Endothelial cell of umbilical vein (primary cell): ENCODE measurements at regions not wholly inside any gene's neighbourhood (a gene's known extent, or its start where the extent isn't known, plus 50 kb on each side); places are given as distances from the start of the nearest gene placed in this dataset.

ENCODE experiments used
- MAX ChIP-seq: IDR thresholded peaks from 2 replicates; pipeline ENCODE4 v1.6.1; 2011; ENCODE audit not compliant: insufficient read depth, insufficient read length
- MYC ChIP-seq: IDR thresholded peaks from one replicate; pipeline ENCODE4 v1.6.1; 2011; ENCODE audit warnings: mild to moderate bottlenecking, low read depth, low read length
- TF ChIP-seq, protein P1 (sequence below), 2 donors: IDR thresholded peaks; 1 replicate in 1 of 2; 2 replicates in 1 of 2; pipeline ENCODE4 v1.5.1; 2011; ENCODE audit warnings: low read length in 2 of 2, mild to moderate bottlenecking in 2 of 2, moderate library complexity in 2 of 2, control low read depth in 1 of 2, inconsistent platforms in 1 of 2, low read depth in 1 of 2; ENCODE audit not compliant: insufficient read depth in 1 of 2; ENCODE audit errors: extremely low read depth in 1 of 2

- TF ChIP-seq, protein P1, sequence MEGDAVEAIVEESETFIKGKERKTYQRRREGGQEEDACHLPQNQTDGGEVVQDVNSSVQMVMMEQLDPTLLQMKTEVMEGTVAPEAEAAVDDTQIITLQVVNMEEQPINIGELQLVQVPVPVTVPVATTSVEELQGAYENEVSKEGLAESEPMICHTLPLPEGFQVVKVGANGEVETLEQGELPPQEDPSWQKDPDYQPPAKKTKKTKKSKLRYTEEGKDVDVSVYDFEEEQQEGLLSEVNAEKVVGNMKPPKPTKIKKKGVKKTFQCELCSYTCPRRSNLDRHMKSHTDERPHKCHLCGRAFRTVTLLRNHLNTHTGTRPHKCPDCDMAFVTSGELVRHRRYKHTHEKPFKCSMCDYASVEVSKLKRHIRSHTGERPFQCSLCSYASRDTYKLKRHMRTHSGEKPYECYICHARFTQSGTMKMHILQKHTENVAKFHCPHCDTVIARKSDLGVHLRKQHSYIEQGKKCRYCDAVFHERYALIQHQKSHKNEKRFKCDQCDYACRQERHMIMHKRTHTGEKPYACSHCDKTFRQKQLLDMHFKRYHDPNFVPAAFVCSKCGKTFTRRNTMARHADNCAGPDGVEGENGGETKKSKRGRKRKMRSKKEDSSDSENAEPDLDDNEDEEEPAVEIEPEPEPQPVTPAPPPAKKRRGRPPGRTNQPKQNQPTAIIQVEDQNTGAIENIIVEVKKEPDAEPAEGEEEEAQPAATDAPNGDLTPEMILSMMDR (IDR thresholded peaks at IDR 0.05; ENCODE audit: extremely low read depth in 1 of 2, insufficient read depth in 1 of 2, low read depth in 1 of 2, low read length in 2 of 2), result no peak
- TF ChIP-seq MYC (no peak), MAX (no peak)
Observed at GRCh38 chr13:67763384-67763783, 533.2 kb upstream of the PCDH9 start.
